Lung (tissue), 11 donors: ENCODE measurements at regions not wholly inside any gene's neighbourhood (a gene's known extent, or its start where the extent isn't known, plus 50 kb on each side); places are given as distances from the start of the nearest gene placed in this dataset.

ENCODE experiments used
- ATAC-seq: fragments of 200-7000 bp; cut with Tn5 transposase; one replicate; pipeline ENCODE4 v1.9.1; 2020; ENCODE audit warnings: moderate number of reproducible peaks; ENCODE audit not compliant: insufficient read depth, low FRiP score
- DNase-seq, 3 donors: peaks; one replicate each; pipeline ENCODE4 v3.0.0-alpha.2; 2013 to 2017
- H3K27ac ChIP-seq, 2 donors: one replicate each; pipeline ENCODE4 v1.5.1; 2013; ENCODE audit warnings: mild to moderate bottlenecking in 2 of 2, moderate library complexity in 2 of 2, control low read depth in 1 of 2, inconsistent platforms in 1 of 2, low read depth in 1 of 2, low read length in 1 of 2
- H3K27me3 ChIP-seq, 3 donors: one replicate each; pipeline ENCODE4 v1.5.1; 2013; ENCODE audit warnings: low read length in 2 of 3; ENCODE audit not compliant: control insufficient read depth in 3 of 3, insufficient read depth in 3 of 3
- H3K36me3 ChIP-seq, 4 donors: one replicate each; pipeline ENCODE4 v1.5.1; 2013; ENCODE audit warnings: low read length in 4 of 4, mild to moderate bottlenecking in 1 of 4, moderate library complexity in 1 of 4; ENCODE audit not compliant: control insufficient read depth in 4 of 4, insufficient read depth in 4 of 4
- H3K4me1 ChIP-seq, 5 donors: one replicate each; pipeline ENCODE4 v1.5.1; 2013; ENCODE audit warnings: low read length in 5 of 5, mild to moderate bottlenecking in 2 of 5, moderate library complexity in 1 of 5; ENCODE audit not compliant: control insufficient read depth in 5 of 5, insufficient read depth in 5 of 5
- H3K4me3 ChIP-seq: one replicate; pipeline ENCODE4 v1.5.1; 2013; ENCODE audit warnings: mild to moderate bottlenecking, control low read depth, moderate library complexity
- H3K9ac ChIP-seq, 2 donors: one replicate each; pipeline ENCODE4 v1.5.1; 2013; ENCODE audit warnings: low read length in 2 of 2, control low read depth in 1 of 2; ENCODE audit not compliant: insufficient read depth in 1 of 2
- H3K9me3 ChIP-seq, 4 donors: one replicate each; pipeline ENCODE4 v1.5.1; 2013; ENCODE audit warnings: low read length in 3 of 4, mild to moderate bottlenecking in 1 of 4, moderate library complexity in 1 of 4; ENCODE audit not compliant: control insufficient read depth in 4 of 4, insufficient read depth in 3 of 4
- WGBS, 2 donors: extraction: QIAGEN DNeasy Blood & Tissue Kit; methylation state at CpG; one replicate each; pipeline ENCODE4 v1.1.7; 2013; 5-methylcytosine and 5-hydroxymethylcytosine counted together
- TF ChIP-seq, protein P1 (sequence below): IDR thresholded peaks from 2 replicates; pipeline ENCODE4 v1.5.1; 2012; ENCODE audit warnings: mild to moderate bottlenecking; ENCODE audit errors: control extremely low read depth, extremely low read depth
- donor health status: control.
- donor health status: control.
- donor health status: Bipolar disorder and iron deficiency.
- donor health status: healthy.
- donor health status: DM: yes; HTN: yes; CAD: no.

- Histone ChIP-seq H3K36me3 (no peaks in the 10 kb centered on the region), H3K27me3 (peaks cover 0 to 5% (median 0%) of the 10 kb centered on the region in 3 donors), H3K27ac (no peak overlapping the region), H3K4me3 (no peak overlapping the region), H3K4me1 (peaks cover 0 to 10% (median 1%) of the 10 kb centered on the region in 5 donors), H3K9me3 (no peaks in the 10 kb centered on the region), H3K9ac (no peak overlapping the region)
- ATAC-seq (no peak), DNase-seq (no peak)
- TF ChIP-seq, protein P1, sequence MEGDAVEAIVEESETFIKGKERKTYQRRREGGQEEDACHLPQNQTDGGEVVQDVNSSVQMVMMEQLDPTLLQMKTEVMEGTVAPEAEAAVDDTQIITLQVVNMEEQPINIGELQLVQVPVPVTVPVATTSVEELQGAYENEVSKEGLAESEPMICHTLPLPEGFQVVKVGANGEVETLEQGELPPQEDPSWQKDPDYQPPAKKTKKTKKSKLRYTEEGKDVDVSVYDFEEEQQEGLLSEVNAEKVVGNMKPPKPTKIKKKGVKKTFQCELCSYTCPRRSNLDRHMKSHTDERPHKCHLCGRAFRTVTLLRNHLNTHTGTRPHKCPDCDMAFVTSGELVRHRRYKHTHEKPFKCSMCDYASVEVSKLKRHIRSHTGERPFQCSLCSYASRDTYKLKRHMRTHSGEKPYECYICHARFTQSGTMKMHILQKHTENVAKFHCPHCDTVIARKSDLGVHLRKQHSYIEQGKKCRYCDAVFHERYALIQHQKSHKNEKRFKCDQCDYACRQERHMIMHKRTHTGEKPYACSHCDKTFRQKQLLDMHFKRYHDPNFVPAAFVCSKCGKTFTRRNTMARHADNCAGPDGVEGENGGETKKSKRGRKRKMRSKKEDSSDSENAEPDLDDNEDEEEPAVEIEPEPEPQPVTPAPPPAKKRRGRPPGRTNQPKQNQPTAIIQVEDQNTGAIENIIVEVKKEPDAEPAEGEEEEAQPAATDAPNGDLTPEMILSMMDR = no peak
- WGBS, 2 donors = 84 to 93% methylated on average over 1 of the region's 1 CpG
Observed at GRCh38 chr11:112532506-112532905, 271.8 kb upstream of the PLET1 start.

- ATAC-seq (no peak), DNase-seq (peak in 2 of 3 donors; percentile 34 to 72)
- Histone ChIP-seq H3K27ac (no peak overlapping the region), H3K4me1 (peaks cover 0 to 10% (median 1%) of the 10 kb centered on the region in 5 donors), H3K9ac (no peak overlapping the region), H3K27me3 (peaks cover 0 to 5% (median 0%) of the 10 kb centered on the region in 3 donors), H3K36me3 (no peaks in the 10 kb centered on the region), H3K4me3 (no peak overlapping the region), H3K9me3 (no peaks in the 10 kb centered on the region)
- TF ChIP-seq, protein P1 = no peak
Observed at GRCh38 chr11:112533682-112534081, 273.0 kb upstream of the PLET1 start.

DNA sequence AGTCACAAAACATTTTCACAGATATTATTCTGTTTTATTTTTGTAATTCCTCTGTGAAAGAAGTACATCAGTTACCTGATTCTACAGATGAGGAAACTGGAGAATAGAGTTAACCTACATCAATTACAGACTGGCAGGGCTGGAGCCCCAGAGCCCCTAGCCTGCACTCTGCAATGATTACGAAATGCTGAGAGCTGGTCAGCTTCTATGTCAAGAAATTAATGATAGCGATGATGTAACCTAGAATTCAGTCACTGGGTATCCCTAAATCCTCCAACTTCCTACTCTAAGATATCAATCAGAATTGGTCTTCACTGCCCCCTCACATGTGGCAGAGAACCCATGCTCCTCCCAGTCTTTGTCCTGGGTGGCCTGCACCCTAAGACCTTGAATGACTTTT is 273.5 kb upstream of the PLET1 start:
- TF ChIP-seq, protein P1 = no peak
- no peak for ATAC-seq
- H3K27me3 ChIP-seq = peaks cover 0 to 5% (median 0%) of the 10 kb centered on the region in 3 donors

GRCh38 chr11:112537026-112537425 is 276.4 kb upstream of the PLET1 start:
- Histone ChIP-seq H3K4me3 (no peak overlapping the region), H3K9me3 (no peaks in the 10 kb centered on the region), H3K9ac (no peak overlapping the region), H3K36me3 (no peaks in the 10 kb centered on the region), H3K4me1 (peaks cover 0 to 15% (median 5%) of the 10 kb centered on the region in 5 donors), H3K27me3 (peaks cover 0 to 5% (median 0%) of the 10 kb centered on the region in 3 donors), H3K27ac (no peak overlapping the region)
- TF ChIP-seq, protein P1 = no peak
- DNase-seq = no peak
- no peak for ATAC-seq
- 80 to 91% methylated on average over 1 of the region's 1 CpG for WGBS, 2 donors

More for the DNA sequence above, 273.5 kb upstream of the PLET1 start:
- H3K9ac ChIP-seq = no peak overlapping the region
- H3K4me3 ChIP-seq = no peak overlapping the region
- no peaks in the 10 kb centered on the region for H3K9me3 ChIP-seq
- H3K27ac ChIP-seq = no peak overlapping the region
- 73 to 79% methylated on average over 2 of the region's 2 CpGs for WGBS, 2 donors
- H3K4me1 ChIP-seq = peaks cover 0 to 15% (median 1%) of the 10 kb centered on the region in 5 donors
- peak in 1 of 3 donors; percentile 18 for DNase-seq
- H3K36me3 ChIP-seq = no peaks in the 10 kb centered on the region
